Muscle of arm (tissue), 1 donor: ENCODE measurements at regions not wholly inside any gene's neighbourhood (a gene's known extent, or its start where the extent isn't known, plus 50 kb on each side); places are given as distances from the start of the nearest gene placed in this dataset.
"Not testable (repeated sequence)": the region's sequence is repeated elsewhere in the genome, so short reads cannot be mapped to it uniquely, and the experiment has no call there.

ENCODE experiments used
- DNase-seq: peaks from one replicate; pipeline ENCODE4 v3.0.0-alpha.2; 2013

- no peak for DNase-seq
Measured at GRCh38 chr6:144359783-144360182, 74.6 kb downstream of the UTRN start.

- no peak for DNase-seq
Measured at GRCh38 chr6:144360401-144360800, 75.3 kb downstream of the UTRN start.

- DNase-seq: no peak
Measured at GRCh38 chr6:144361016-144361415, 75.9 kb downstream of the UTRN start.

GRCh38 chr6:144362042-144363018, 77.2 kb downstream of the UTRN start:
- no peak for DNase-seq

GRCh38 chr6:144364208-144364720, 79.1 kb downstream of the UTRN start:
- no peak for DNase-seq

GRCh38 chr6:144364782-144365181, 79.6 kb downstream of the UTRN start:
- DNase-seq: no peak

- no peak for DNase-seq
Measured at GRCh38 chr6:144365271-144365670, 80.1 kb downstream of the UTRN start.

- not testable (repeated sequence) for DNase-seq
Measured at GRCh38 chr6:144369696-144370095, 84.6 kb downstream of the UTRN start.

GRCh38 chr6:144372116-144372515, 87.0 kb downstream of the UTRN start:
- no peak for DNase-seq

- DNase-seq: no peak
Measured at GRCh38 chr6:144372611-144373594, 87.8 kb downstream of the UTRN start.

GRCh38 chr6:144374525-144374924, 89.4 kb downstream of the UTRN start:
- DNase-seq: not testable (repeated sequence)

- DNase-seq: no peak
Measured at GRCh38 chr6:144377586-144378210, 92.6 kb downstream of the UTRN start.

- no peak for DNase-seq
Measured at GRCh38 chr6:144378437-144378836, 93.3 kb downstream of the UTRN start.

GRCh38 chr6:144379356-144379755, 94.2 kb downstream of the UTRN start:
- DNase-seq: no peak

GRCh38 chr6:144381499-144381898, 96.4 kb downstream of the UTRN start:
- not testable (repeated sequence) for DNase-seq

- no peak for DNase-seq
Measured at GRCh38 chr6:144383336-144383735, 98.2 kb downstream of the UTRN start.

- DNase-seq: no peak
Measured at GRCh38 chr6:144384427-144384826, 99.3 kb downstream of the UTRN start.

- not testable (repeated sequence) for DNase-seq
Measured at GRCh38 chr6:144389474-144389873, 104.3 kb downstream of the UTRN start.

- no peak for DNase-seq
Measured at GRCh38 chr6:144390202-144390601, 105.1 kb downstream of the UTRN start.

- DNase-seq: no peak
Measured at GRCh38 chr6:144390886-144391285, 105.8 kb downstream of the UTRN start.

GRCh38 chr6:144392536-144392935, 107.4 kb downstream of the UTRN start:
- DNase-seq: no peak

- DNase-seq: no peak
Measured at GRCh38 chr6:144394210-144394609, 109.1 kb downstream of the UTRN start.
